ENCODE measurements at regions not wholly inside any gene's neighbourhood (a gene's known extent, or its start where the extent isn't known, plus 50 kb on each side); places are given as distances from the start of the nearest gene placed in this dataset.

- no peak for DNase-seq
These were observed 286.5 kb downstream of the LPIN1 start for GRCh38 chr2:12032975-12033374.

GRCh38 chr2:12033494-12033893 is 287.1 kb downstream of the LPIN1 start:
- DNase-seq = no peak

GRCh38 chr2:12034382-12034781 is 287.9 kb downstream of the LPIN1 start:
- DNase-seq = no peak

- no peak for DNase-seq
These were observed 288.7 kb downstream of the LPIN1 start for GRCh38 chr2:12035029-12035720.

DNA sequence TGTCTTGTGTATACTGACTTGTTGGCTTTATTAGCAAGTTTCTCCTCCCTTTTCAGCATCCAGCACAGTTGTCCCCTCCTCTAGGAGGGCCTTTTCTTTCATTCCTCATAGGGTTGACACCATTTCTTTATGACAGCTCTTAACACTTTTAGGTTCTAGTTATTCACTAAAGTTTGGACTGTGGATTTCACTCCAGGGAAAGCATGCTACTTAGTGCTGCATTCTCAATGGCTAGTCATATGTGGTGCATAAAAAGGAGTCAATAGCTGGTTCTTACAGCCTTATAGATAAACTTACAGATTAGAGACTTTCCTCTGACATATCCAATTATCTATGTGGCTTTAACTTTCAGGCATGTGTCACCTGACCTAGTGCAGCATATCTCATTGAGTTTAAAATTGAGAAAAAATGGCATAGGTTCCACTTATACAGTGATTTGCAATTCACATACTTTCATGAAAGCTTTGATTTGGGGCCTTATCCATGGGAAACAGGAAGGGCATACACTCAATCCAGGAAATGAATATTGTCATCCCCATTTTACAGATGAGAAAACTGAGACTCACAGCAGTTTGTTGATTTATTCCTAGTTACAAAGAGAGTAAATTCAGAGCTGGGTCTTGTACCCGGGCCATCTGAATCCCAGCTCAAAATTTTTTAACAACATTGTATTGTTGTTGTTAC is 289.7 kb downstream of the LPIN1 start:
- no peak for DNase-seq

DNA sequence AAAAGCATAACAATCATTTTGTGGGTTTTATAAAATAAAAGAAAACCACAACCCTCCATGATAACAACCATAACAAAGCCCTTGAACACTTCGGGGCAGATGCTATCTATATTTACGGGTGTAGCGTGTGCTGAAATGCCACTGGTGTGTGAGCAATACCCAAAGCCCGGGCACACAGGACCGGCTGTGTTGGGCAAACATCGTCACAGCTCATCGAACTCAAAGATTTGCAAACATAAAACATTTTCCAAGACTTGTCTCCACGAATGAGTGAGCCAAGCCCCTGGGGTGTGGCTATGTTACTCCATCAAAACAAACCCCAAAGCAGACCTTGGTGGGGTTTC is 290.2 kb downstream of the LPIN1 start:
- DNase-seq = peak; percentile 38

DNA sequence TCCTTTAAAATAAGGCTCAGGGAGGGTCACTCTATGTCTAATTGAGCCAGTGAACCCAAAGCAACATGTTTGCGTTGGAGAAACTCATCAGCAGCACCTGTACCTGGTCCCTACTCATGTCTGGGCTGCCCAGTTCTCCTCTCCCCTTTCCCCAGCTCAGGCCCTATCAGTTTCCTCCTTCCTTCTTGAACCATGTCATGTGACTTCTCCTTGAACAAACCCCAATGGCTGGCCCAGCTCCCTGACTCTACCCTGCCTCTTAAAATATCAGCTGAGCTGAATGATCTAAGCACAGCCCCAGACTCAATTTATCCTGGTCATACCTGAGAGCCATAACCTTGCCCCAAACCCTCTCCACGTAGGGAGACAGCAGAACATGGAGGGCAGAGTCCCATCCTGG is 290.9 kb downstream of the LPIN1 start:
- no peak for DNase-seq

DNA sequence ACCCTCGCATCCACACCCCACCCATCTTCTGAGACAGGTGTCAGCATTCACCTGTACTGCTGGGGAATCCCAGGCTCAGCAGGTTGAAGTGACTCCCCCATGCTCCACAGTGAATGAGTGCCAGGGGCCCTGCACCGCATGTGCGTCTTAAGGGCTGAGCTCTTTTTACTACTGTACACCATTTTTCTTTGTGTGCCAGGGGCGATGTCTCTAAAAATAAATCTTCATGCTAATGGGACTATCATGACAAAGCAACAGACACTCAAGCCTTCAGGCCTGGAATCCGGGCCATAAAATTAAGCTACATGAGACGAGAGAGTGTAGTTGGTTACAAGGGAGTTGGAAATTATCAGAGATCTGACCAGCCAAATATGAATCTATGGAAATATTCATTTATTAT is 294.8 kb downstream of the LPIN1 start:
- DNase-seq = no peak

DNA sequence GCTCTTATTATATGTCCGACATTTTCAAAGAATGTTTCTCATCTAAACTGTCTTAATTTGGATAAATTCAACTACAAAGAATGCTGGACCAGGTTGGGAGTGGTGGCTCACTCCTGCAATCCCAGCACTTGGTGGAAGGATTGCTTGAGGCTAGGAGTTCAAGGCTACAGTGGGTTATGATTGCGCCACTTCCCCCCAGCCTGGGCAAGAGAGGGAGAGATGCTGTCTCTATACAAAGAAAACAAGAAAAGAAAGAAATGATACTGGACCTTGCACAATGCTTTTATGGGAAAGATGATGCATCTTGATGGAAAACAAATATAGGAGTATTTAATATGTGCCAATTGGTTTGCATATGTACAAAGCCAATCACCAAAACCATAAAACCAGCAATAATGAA is 296.7 kb downstream of the LPIN1 start:
- no peak for DNase-seq

GRCh38 chr2:12044857-12045256 is 298.4 kb downstream of the LPIN1 start:
- DNase-seq = peak; percentile 60

GRCh38 chr2:12045864-12046291 is 299.4 kb downstream of the LPIN1 start:
- no peak for DNase-seq

- no peak for DNase-seq
These were observed 300.2 kb downstream of the LPIN1 start for GRCh38 chr2:12046641-12047040.

GRCh38 chr2:12047761-12048160 is 301.3 kb downstream of the LPIN1 start:
- DNase-seq = no peak

- DNase-seq = no peak
These were observed 302.1 kb downstream of the LPIN1 start for GRCh38 chr2:12048550-12048949.

DNA sequence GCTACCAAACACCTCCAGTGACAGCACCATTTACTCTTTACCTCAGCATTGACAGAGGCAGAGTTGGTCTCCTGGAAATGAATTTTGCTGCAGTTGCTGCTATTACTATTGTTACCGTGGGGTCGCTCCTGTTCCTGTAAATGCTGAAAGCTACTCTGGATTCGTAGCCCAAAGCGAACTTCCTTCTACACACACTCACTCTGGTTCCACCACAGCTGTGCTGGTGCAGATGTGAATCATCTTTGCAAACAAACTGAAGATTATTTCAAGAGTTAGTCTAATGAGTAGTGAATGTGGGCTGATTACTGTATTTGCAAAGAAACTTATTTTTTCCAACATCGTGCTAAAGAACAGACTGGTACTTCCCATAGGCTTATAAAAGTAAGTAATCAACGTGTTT is 304.0 kb downstream of the LPIN1 start:
- no peak for DNase-seq

DNA sequence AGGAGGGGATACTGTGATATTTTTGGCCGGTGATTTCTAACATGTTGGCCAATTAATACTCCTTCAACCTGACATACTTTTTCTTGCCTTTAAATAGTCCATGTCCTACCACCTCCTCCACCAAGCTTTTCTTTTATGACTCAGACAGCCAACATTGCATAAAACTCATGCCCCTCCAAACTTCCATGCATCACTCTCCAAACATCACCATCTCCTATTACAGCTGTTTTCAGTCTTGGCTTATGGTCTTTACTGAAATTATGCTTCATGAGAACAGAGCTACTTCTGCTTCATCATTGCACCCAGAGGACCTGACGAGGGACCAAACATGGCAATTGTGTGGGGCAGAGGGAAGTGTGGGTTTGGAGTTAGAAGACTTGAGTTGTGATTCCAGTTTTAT is 305.4 kb downstream of the LPIN1 start:
- DNase-seq = no peak

GRCh38 chr2:12052796-12053195 is 306.4 kb downstream of the LPIN1 start:
- no peak for DNase-seq

- DNase-seq = no peak
These were observed 308.7 kb downstream of the LPIN1 start for GRCh38 chr2:12054956-12055618.

- DNase-seq = no peak
These were observed 311.2 kb downstream of the LPIN1 start for GRCh38 chr2:12057436-12058166.

DNA sequence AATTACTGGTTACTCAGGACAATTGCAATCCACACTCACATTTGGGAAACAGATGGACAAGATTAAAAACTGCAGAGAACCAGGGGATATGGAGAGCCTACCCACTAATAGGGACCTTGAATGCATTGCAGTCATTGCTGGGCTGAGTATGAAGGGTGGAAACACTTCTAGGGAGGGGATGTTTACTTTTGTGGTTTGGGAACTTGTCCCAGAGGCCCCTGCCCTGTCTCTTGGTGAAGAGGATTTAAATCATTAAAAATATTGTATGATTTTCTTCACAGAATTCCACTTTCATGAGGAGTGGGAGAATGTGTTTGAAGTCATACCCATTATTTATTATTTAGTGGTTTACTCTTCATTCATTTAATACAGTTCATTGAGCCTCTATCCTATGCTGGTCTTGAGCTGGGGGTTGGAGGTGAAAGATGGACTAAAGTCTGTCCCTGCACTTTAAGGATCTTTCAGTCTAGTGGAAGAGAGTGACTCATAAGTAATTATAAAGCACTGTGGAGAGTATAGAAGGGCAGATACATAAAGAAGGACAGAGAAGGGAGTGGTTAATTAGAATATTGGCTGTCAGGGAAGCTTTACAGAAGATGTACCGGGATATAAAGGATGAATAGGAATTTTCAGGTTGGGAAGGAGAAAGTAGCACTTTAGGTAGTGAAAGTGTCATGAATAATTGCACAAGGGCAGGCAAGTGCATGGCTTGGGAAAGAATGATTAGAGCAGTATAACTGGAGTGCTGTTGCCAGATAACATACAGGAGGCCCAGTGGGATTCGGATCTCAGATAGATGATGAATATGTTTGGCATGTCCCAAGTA is 313.4 kb downstream of the LPIN1 start:
- no peak for DNase-seq

GRCh38 chr2:12060886-12061285 is 314.5 kb downstream of the LPIN1 start:
- DNase-seq = no peak

GRCh38 chr2:12061286-12062052 is 315.0 kb downstream of the LPIN1 start:
- no peak for DNase-seq
